Transverse colon (tissue), 4 donors: ENCODE measurements at regions not wholly inside any gene's neighbourhood (a gene's known extent, or its start where the extent isn't known, plus 50 kb on each side); places are given as distances from the start of the nearest gene placed in this dataset.
"Not testable (repeated sequence)": the region's sequence is repeated elsewhere in the genome, so short reads cannot be mapped to it uniquely, and the experiment has no call there.

Experiments used
- DNase-seq: peaks from one replicate; pipeline ENCODE4 v3.0.0-alpha.2; 2019
- H3K27ac ChIP-seq, 4 donors: fragments of 200-600 bp; sonication (generic); 2 replicates each; pipeline ENCODE4 v1.5.1; 2016 to 2018; ENCODE audit warnings: inconsistent platforms in 4 of 4
- H3K27me3 ChIP-seq: fragments of 200-600 bp; sonication (generic); 2 replicates; pipeline ENCODE4 v1.5.1; 2017; ENCODE audit warnings: inconsistent platforms
- H3K36me3 ChIP-seq, 4 donors: fragments of 200-600 bp; sonication (generic); 2 replicates each; pipeline ENCODE4 v1.5.1; 2017 to 2019; ENCODE audit warnings: inconsistent platforms in 4 of 4
- H3K4me1 ChIP-seq, 4 donors: fragments of 200-600 bp; sonication (generic); 2 replicates each; pipeline ENCODE4 v1.5.1; 2017 to 2020; ENCODE audit warnings: inconsistent platforms in 4 of 4
- H3K4me3 ChIP-seq, 4 donors: fragments of 200-600 bp; sonication (generic); 1 replicate in 1 of 4; 2 replicates in 3 of 4; pipeline versions ENCODE4 v1.5.1 to v1.6.1; 2017 to 2019; ENCODE audit warnings: inconsistent platforms in 4 of 4
- H3K9me3 ChIP-seq, 2 donors: fragments of 200-600 bp; sonication (generic); 2 replicates each; pipeline ENCODE4 v1.5.1; 2017 to 2019; ENCODE audit warnings: inconsistent platforms in 2 of 2
- EP300 ChIP-seq: sonication (generic); formaldehyde crosslinking; IDR thresholded peaks from one replicate; pipeline ENCODE4 v1.6.1; 2017; ENCODE audit warnings: antibody characterized with exemption, low read depth
- POLR2A ChIP-seq: fragments of 450-650 bp; IDR thresholded peaks from one replicate; pipeline ENCODE4 v1.6.1; 2016; ENCODE audit warnings: antibody characterized with exemption, mild to moderate bottlenecking, moderate library complexity
- POLR2AphosphoS5 ChIP-seq, 3 donors: sonication (generic); formaldehyde crosslinking; IDR thresholded peaks; one replicate each; pipeline ENCODE4 v1.6.1; 2016; ENCODE audit warnings: antibody characterized with exemption in 3 of 3
- WGBS, 2 donors: methylation state at CpG; one replicate each; pipeline ENCODE4 v1.1.5; 2018; ENCODE audit warnings: low coverage in 1 of 2; 5-methylcytosine and 5-hydroxymethylcytosine counted together
- in situ Hi-C, 4 donors: fragments of 200-750 bp; cut with MboI; loops; one replicate each; pipeline versions ENCODE4 v1.15.0 to v1.15.1; 2017; ENCODE audit warnings: low sequenced_read_pairs in 3 of 4, low pct_ligation_motif_present in 1 of 4, low pct_unique_long_range_greater_than_20kb in 1 of 4
- intact Hi-C: fragments of 100-400 bp; cut with DNase I; formaldehyde crosslinking; loops from one replicate; pipeline ENCODE4 v1.15.1; 2023; ENCODE audit warnings: low total_unique reads
- TF ChIP-seq, protein P1 (sequence below), 5 experiments: fragments of 200-600 bp in 3 of 5; fragments of 450-650 bp in 2 of 5; sonication (generic) in 3 of 5; IDR thresholded peaks; 1 replicate in 2 of 5; 2 replicates in 3 of 5; pipeline ENCODE4 v1.5.1; 2016 to 2017; ENCODE audit warnings: antibody characterized with exemption in 5 of 5, inconsistent platforms in 3 of 5, mild to moderate bottlenecking in 2 of 5, moderate library complexity in 1 of 5

- H3K27me3 ChIP-seq = no peaks in the 10 kb centered on the region
- DNase-seq = no peak
- intact Hi-C loops (no loop called here), in situ Hi-C loops (no loop called here)
- H3K4me3 ChIP-seq = no peak overlapping the region
- no peak overlapping the region for H3K27ac ChIP-seq
- no peaks in the 10 kb centered on the region for H3K9me3 ChIP-seq
- WGBS, 2 donors = 85 to 86% methylated on average over 2 of the region's 2 CpGs
- no peak for TF ChIP-seq EP300
- no peak for TF ChIP-seq POLR2A
- TF ChIP-seq, protein P1, sequence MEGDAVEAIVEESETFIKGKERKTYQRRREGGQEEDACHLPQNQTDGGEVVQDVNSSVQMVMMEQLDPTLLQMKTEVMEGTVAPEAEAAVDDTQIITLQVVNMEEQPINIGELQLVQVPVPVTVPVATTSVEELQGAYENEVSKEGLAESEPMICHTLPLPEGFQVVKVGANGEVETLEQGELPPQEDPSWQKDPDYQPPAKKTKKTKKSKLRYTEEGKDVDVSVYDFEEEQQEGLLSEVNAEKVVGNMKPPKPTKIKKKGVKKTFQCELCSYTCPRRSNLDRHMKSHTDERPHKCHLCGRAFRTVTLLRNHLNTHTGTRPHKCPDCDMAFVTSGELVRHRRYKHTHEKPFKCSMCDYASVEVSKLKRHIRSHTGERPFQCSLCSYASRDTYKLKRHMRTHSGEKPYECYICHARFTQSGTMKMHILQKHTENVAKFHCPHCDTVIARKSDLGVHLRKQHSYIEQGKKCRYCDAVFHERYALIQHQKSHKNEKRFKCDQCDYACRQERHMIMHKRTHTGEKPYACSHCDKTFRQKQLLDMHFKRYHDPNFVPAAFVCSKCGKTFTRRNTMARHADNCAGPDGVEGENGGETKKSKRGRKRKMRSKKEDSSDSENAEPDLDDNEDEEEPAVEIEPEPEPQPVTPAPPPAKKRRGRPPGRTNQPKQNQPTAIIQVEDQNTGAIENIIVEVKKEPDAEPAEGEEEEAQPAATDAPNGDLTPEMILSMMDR (IDR thresholded peaks at IDR 0.05) = no peak
- no peak for TF ChIP-seq POLR2AphosphoS5 (IDR thresholded peaks at IDR 0.05)
- no peaks in the 10 kb centered on the region for H3K36me3 ChIP-seq
- H3K4me1 ChIP-seq = no peaks in the 10 kb centered on the region
These were observed 73.7 kb upstream of the CITED2 start for GRCh38 chr6:139448051-139448649.

- intact Hi-C loops = no loop called here
- DNase-seq = no peak
- in situ Hi-C loops = no loop called here
These were observed 73.2 kb upstream of the CITED2 start for GRCh38 chr6:139447656-139447975.

GRCh38 chr6:139446768-139447655 is 72.6 kb upstream of the CITED2 start:
- no peak overlapping the region for H3K27ac ChIP-seq
- H3K36me3 ChIP-seq = no peaks in the 10 kb centered on the region
- intact Hi-C loops (no loop called here), in situ Hi-C loops (no loop called here)
- TF ChIP-seq POLR2A = no peak
- TF ChIP-seq EP300 = no peak
- TF ChIP-seq, protein P1 (IDR thresholded peaks at IDR 0.05) = no peak
- TF ChIP-seq POLR2AphosphoS5 (IDR thresholded peaks at IDR 0.05) = no peak
- no peaks in the 10 kb centered on the region for H3K9me3 ChIP-seq
- DNase-seq = no peak
- H3K27me3 ChIP-seq = no peaks in the 10 kb centered on the region
- H3K4me1 ChIP-seq = peaks cover 0 to 6% (median 0%) of the 10 kb centered on the region in 4 donors
- WGBS, 2 donors = 90 to 92% methylated on average over 6 of the region's 6 CpGs
- H3K4me3 ChIP-seq = no peak overlapping the region

More at GRCh38 chr6:139447656-139447975, 73.2 kb upstream of the CITED2 start:
- TF ChIP-seq EP300 = no peak
- no peak for TF ChIP-seq POLR2AphosphoS5 (IDR thresholded peaks at IDR 0.05)
- TF ChIP-seq POLR2A = no peak
- TF ChIP-seq, protein P1 (IDR thresholded peaks at IDR 0.05) = no peak
- Histone ChIP-seq H3K9me3 (no peaks in the 10 kb centered on the region), H3K4me3 (no peak overlapping the region), H3K4me1 (peaks cover 0 to 3% (median 0%) of the 10 kb centered on the region in 4 donors), H3K27me3 (no peaks in the 10 kb centered on the region), H3K27ac (no peak overlapping the region), H3K36me3 (no peaks in the 10 kb centered on the region)
- 80 to 97% methylated on average over 1 of the region's 1 CpG for WGBS, 2 donors

DNA sequence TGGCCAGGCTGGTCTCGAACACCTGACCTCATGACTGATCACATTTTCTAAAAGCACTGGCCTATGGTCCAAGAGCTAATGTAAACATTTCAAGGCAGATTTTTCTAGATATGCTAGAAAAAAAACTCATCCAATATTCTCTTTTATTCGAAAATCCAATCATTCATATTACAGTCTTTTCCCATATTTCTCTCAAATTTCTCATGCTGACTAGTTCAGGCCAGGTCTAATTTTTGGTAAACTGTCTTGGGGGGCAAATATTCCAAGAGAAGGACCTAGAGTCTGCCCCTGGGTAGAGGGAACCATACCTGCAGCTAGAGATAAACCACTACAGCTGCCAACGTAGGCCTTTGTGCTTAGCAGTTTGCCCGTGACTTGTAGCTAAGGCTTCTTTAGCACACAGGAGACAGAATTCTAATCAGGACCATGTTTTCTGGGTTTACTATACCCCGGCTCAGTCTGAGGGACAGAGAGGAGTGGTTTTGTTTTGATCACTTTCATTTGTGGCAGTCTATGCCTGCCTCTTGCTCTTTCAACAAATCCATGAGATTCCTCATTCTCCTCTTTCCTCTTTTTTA is 71.8 kb upstream of the CITED2 start:
- no peak for TF ChIP-seq EP300
- Histone ChIP-seq H3K27me3 (no peaks in the 10 kb centered on the region), H3K4me3 (no peak overlapping the region), H3K36me3 (no peaks in the 10 kb centered on the region), H3K4me1 (peaks cover 0 to 6% (median 0%) of the 10 kb centered on the region in 4 donors), H3K27ac (no peak overlapping the region), H3K9me3 (no peaks in the 10 kb centered on the region)
- no peak for DNase-seq
- WGBS, 2 donors = 95% methylated on average over 5 of the region's 5 CpGs; no CpG with 5 or more reads in 1 of the 2 donors
- intact Hi-C loops (no loop called here), in situ Hi-C loops (no loop called here)

DNA sequence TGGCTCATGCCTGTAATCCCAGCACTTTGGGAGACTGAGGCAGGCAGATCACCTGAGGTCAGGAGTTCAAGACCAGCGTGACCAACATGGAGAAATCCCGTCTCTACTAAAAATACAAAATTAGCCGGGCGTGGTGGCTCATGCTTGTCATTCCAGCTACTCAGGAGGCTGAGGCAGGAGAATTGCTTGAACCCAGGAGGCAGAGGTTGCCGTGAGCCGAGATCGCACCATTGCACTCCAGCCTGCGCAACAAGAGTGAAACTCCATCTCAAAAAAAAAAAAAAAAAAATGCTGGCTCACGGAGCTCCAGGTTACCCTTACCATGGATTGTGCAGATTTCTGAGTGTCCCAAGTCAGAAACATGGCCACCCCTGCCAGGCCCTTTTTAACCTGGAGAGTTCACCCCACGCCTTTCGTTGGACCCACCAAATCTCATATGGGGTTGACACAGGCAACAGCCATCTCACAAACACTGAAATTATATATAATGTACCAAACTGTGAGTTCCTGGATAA is 69.9 kb upstream of the CITED2 start:
- H3K27me3 ChIP-seq, H3K36me3 ChIP-seq, H3K4me3 ChIP-seq: not testable (repeated sequence)

More for the DNA sequence above, 69.9 kb upstream of the CITED2 start:
- in situ Hi-C loops, intact Hi-C loops, H3K4me1 ChIP-seq, H3K27ac ChIP-seq, H3K9me3 ChIP-seq, DNase-seq: not testable (repeated sequence)
- 92 to 99% methylated on average over 10 to 11 of the region's 11 CpGs for WGBS, 2 donors
